Nephron progenitor cell (in vitro differentiated cells): ENCODE measurements at regions not wholly inside any gene's neighbourhood (a gene's known extent, or its start where the extent isn't known, plus 50 kb on each side); places are given as distances from the start of the nearest gene placed in this dataset.

ENCODE experiments used
- DNase-seq: peaks from one replicate; pipeline ENCODE4 v3.0.0; 2021
- H3K27ac Mint-ChIP-seq: 2 replicates; pipeline ENCODE4 v1.8.0; 2021; ENCODE audit warnings: mild to moderate bottlenecking, moderate library complexity, mixed read lengths
- H3K27me3 Mint-ChIP-seq: 2 replicates; pipeline ENCODE4 v1.8.0; 2021; ENCODE audit warnings: mild to moderate bottlenecking, low read depth, mixed read lengths; ENCODE audit not compliant: poor library complexity
- H3K36me3 Mint-ChIP-seq: 2 replicates; pipeline ENCODE4 v1.8.0; 2021; ENCODE audit warnings: low read depth, mixed read lengths
- H3K4me1 Mint-ChIP-seq: 2 replicates; pipeline ENCODE4 v1.8.0; 2021; ENCODE audit warnings: mixed read lengths
- H3K4me3 Mint-ChIP-seq: 2 replicates; pipeline ENCODE4 v1.8.0; 2021; ENCODE audit warnings: mild to moderate bottlenecking, moderate library complexity, mixed read lengths
- H3K9me3 Mint-ChIP-seq: 2 replicates; pipeline ENCODE4 v1.8.0; 2021; ENCODE audit warnings: mild to moderate bottlenecking, moderate library complexity, mixed read lengths
- CTCF ChIP-seq: fragments of 200-600 bp; sonication (generic); IDR thresholded peaks from 2 replicates; pipeline ENCODE4 v1.5.0; 2021; ENCODE audit warnings: antibody characterized with exemption

- no peak overlapping the region for H3K4me3 Mint-ChIP-seq
- peaks cover 15% of the 10 kb centered on the region for H3K9me3 Mint-ChIP-seq
- H3K27ac Mint-ChIP-seq, result no peak overlapping the region
- H3K4me1 Mint-ChIP-seq, result no peaks in the 10 kb centered on the region
- no peaks in the 10 kb centered on the region for H3K36me3 Mint-ChIP-seq
- H3K27me3 Mint-ChIP-seq, result peaks cover 2% of the 10 kb centered on the region
- DNase-seq, result no peak
- TF ChIP-seq CTCF, result no peak
Measured at GRCh38 chr10:108496106-108496505, 1331.6 kb upstream of the SORCS1 start.

- Mint-ChIP-seq H3K9me3 (no peaks in the 10 kb centered on the region), H3K4me3 (no peak overlapping the region), H3K27ac (no peak overlapping the region), H3K36me3 (no peaks in the 10 kb centered on the region), H3K4me1 (no peaks in the 10 kb centered on the region), H3K27me3 (no peaks in the 10 kb centered on the region)
- no peak for DNase-seq
- TF ChIP-seq CTCF, result no peak
Measured at GRCh38 chr10:108490944-108491343, 1326.4 kb upstream of the SORCS1 start.

GRCh38 chr10:108471420-108471819 is 1306.9 kb upstream of the SORCS1 start:
- DNase-seq, result no peak
- H3K27ac Mint-ChIP-seq, result no peak overlapping the region
- no peak overlapping the region for H3K4me3 Mint-ChIP-seq
- H3K4me1 Mint-ChIP-seq, result peaks cover 6% of the 10 kb centered on the region
- no peaks in the 10 kb centered on the region for H3K36me3 Mint-ChIP-seq
- peaks cover 19% of the 10 kb centered on the region for H3K9me3 Mint-ChIP-seq
- TF ChIP-seq CTCF, result no peak
- H3K27me3 Mint-ChIP-seq, result peaks cover 22% of the 10 kb centered on the region

- Mint-ChIP-seq H3K27me3 (peaks cover 35% of the 10 kb centered on the region), H3K9me3 (peaks cover 19% of the 10 kb centered on the region), H3K4me3 (no peak overlapping the region), H3K4me1 (peaks cover 6% of the 10 kb centered on the region), H3K36me3 (no peaks in the 10 kb centered on the region), H3K27ac (no peak overlapping the region)
- no peak for TF ChIP-seq CTCF
- no peak for DNase-seq
Measured at GRCh38 chr10:108469940-108470339, 1305.4 kb upstream of the SORCS1 start.

- TF ChIP-seq CTCF, result no peak
- peaks cover 41% of the 10 kb centered on the region for H3K27me3 Mint-ChIP-seq
- peak; percentile 72 for DNase-seq
- peaks cover 6% of the 10 kb centered on the region for H3K4me1 Mint-ChIP-seq
- H3K27ac Mint-ChIP-seq, result no peak overlapping the region
- peak overlapping the region; percentile 81 for H3K4me3 Mint-ChIP-seq
- H3K36me3 Mint-ChIP-seq, result no peaks in the 10 kb centered on the region
- peaks cover 12% of the 10 kb centered on the region for H3K9me3 Mint-ChIP-seq
Measured at GRCh38 chr10:108465871-108466641, 1301.5 kb upstream of the SORCS1 start.

- Mint-ChIP-seq H3K4me3 (no peak overlapping the region), H3K27me3 (peaks cover 25% of the 10 kb centered on the region), H3K36me3 (no peaks in the 10 kb centered on the region), H3K4me1 (peaks cover 4% of the 10 kb centered on the region), H3K9me3 (no peaks in the 10 kb centered on the region), H3K27ac (no peak overlapping the region)
- no peak for DNase-seq
- TF ChIP-seq CTCF, result no peak
Measured at GRCh38 chr10:108462005-108462404, 1297.5 kb upstream of the SORCS1 start.
